ENCODE measurements at regions not wholly inside any gene's neighbourhood (a gene's known extent, or its start where the extent isn't known, plus 50 kb on each side); places are given as distances from the start of the nearest gene placed in this dataset.

- no peak overlapping the region for H3K27ac ChIP-seq
- no peaks in the 10 kb centered on the region for H3K27me3 ChIP-seq
- no peaks in the 10 kb centered on the region for H3K36me3 ChIP-seq
- intact Hi-C loops (cut with DNase I), result no loop called here
- H3K4me1 ChIP-seq, result no peaks in the 10 kb centered on the region
- no peak for ATAC-seq
- DNase-seq, result no peak
- 89 to 91% methylated on average over 1 of the region's 1 CpG for WGBS, 2 donors
- H3K4me3 ChIP-seq, result no peak overlapping the region
- no peaks in the 10 kb centered on the region for H3K9me3 ChIP-seq
- no peak for TF ChIP-seq CTCF (IDR thresholded peaks at IDR 0.05)
Observed at GRCh38 chr6:84349542-84349941, 122.1 kb upstream of the CEP162 start.

- Histone ChIP-seq H3K27ac (no peak overlapping the region), H3K36me3 (no peaks in the 10 kb centered on the region), H3K9me3 (peaks cover 0 to 3% (median 0%) of the 10 kb centered on the region in 11 donors), H3K27me3 (no peaks in the 10 kb centered on the region), H3K4me3 (no peak overlapping the region), H3K4me1 (no peaks in the 10 kb centered on the region)
- intact Hi-C loops (cut with DNase I), result no loop called here
- DNase-seq (no peak), ATAC-seq (no peak)
- no peak for TF ChIP-seq CTCF (IDR thresholded peaks at IDR 0.05)
- 59 to 62% methylated on average over 1 of the region's 1 CpG for WGBS, 2 donors
Observed at GRCh38 chr6:84348801-84349200, 121.4 kb upstream of the CEP162 start.

GRCh38 chr6:84346372-84346771 is 118.9 kb upstream of the CEP162 start:
- no peaks in the 10 kb centered on the region for H3K27me3 ChIP-seq
- no peak for TF ChIP-seq CTCF (IDR thresholded peaks at IDR 0.05)
- intact Hi-C loops (cut with DNase I), result no loop called here
- ATAC-seq (no peak), DNase-seq (no peak)
- peaks cover 0 to 3% (median 0%) of the 10 kb centered on the region in 11 donors for H3K9me3 ChIP-seq
- no peaks in the 10 kb centered on the region for H3K36me3 ChIP-seq
- H3K4me3 ChIP-seq, result no peak overlapping the region
- H3K4me1 ChIP-seq, result no peaks in the 10 kb centered on the region
- no peak overlapping the region for H3K27ac ChIP-seq

GRCh38 chr6:84344005-84344404 is 116.6 kb upstream of the CEP162 start:
- no peak for TF ChIP-seq CTCF (IDR thresholded peaks at IDR 0.05)
- intact Hi-C loops (cut with DNase I), result no loop called here
- Histone ChIP-seq H3K27ac (no peak overlapping the region), H3K4me3 (no peak overlapping the region), H3K9me3 (peaks cover 0 to 21% (median 0%) of the 10 kb centered on the region in 11 donors), H3K36me3 (no peaks in the 10 kb centered on the region), H3K27me3 (no peaks in the 10 kb centered on the region), H3K4me1 (no peaks in the 10 kb centered on the region)
- 63 to 72% methylated on average over 3 of the region's 3 CpGs for WGBS, 2 donors
- ATAC-seq (no peak), DNase-seq (no peak)

GRCh38 chr6:84340422-84340821 is 113.0 kb upstream of the CEP162 start:
- WGBS, 2 donors, result 80 to 83% methylated on average over 8 of the region's 8 CpGs

More at GRCh38 chr6:84340422-84340821, 113.0 kb upstream of the CEP162 start:
- DNase-seq (no peak), ATAC-seq (no peak)
- H3K27ac ChIP-seq, result no peak overlapping the region
- H3K27me3 ChIP-seq, result no peaks in the 10 kb centered on the region
- no peak for TF ChIP-seq CTCF (IDR thresholded peaks at IDR 0.05)
- peaks cover 0 to 46% (median 0%) of the 10 kb centered on the region in 11 donors for H3K9me3 ChIP-seq
- intact Hi-C loops (cut with DNase I), result no loop called here
- H3K4me1 ChIP-seq, result no peaks in the 10 kb centered on the region
- H3K4me3 ChIP-seq, result no peak overlapping the region
- H3K36me3 ChIP-seq, result no peaks in the 10 kb centered on the region
